ENCODE measurements at regions not wholly inside any gene's neighbourhood (a gene's known extent, or its start where the extent isn't known, plus 50 kb on each side); places are given as distances from the start of the nearest gene placed in this dataset.

DNA sequence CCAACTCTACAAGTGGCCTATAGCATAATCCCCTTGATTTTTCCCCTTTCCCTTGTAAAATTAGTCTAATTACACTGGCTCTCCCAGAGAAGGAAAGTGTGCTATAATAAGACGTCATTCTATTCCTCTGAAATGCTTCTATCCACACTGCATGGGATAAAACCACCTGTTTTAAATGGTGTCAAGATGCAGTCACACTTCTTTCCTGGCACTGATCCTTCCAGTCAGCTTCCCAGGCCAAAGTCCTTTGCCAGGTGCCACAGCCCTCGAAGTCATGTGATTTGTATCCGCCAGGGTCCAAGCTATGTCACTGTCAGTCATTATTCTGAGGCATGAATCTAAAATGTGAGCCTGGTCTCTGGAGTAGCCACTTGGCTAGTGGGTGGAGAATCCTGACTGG is 169.0 kb upstream of the KIAA1217 start:
- no peak for DNase-seq

DNA sequence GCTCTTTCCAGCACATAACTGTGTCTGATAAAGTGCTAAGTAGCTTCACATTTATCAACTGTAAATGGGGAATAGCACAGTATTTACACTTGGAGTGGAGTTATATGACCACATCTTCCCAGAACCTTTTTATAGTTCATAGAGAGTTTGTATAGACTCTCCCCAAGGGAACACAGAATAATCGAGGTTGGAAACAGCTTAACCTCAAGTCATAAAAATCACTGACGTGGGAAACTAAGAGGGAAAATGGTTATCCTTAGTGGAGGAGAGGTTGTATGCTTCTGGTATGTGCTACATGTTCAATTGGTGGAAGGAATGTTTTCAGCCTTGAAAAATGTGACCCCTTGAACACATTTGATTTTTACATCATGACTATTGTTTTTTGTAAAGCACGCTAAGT is 167.9 kb upstream of the KIAA1217 start:
- DNase-seq: no peak

DNA sequence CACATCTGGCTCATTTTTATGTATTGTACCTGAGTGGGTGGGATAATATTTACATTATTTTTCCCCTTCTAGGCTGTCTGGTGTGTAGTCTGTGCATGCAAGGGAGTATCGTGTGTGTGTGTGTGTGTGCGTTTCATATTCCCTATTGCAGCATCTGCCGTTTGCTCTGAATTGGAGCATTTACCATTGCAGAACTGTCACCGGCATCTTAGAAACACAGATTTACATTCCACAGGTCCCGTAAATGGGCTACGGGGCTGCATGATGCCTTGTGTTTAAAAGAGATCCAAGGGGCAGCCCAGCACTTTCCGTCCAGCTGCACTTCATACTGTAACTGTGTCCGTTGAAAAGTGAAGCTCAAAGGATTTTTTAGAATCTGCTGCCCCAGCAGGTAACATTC is 167.1 kb upstream of the KIAA1217 start:
- DNase-seq: no peak

DNA sequence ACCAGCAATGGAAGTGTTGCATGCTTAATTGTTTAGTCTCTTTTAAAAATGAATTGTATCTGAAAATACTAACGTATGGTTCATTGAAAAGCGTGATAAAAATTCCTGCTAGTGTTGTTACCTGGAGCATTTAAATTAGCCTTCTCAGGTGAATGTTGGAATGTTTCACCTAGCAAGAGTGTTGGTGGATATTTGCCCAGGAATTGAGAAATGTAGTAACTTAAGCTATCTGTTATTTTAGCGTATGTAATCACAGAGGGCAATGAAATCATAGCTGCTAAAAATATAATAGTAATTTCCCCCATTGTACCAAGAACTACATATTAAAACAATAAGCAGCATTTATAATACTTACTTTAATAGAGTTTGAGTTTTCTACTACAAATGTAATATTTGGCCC is 166.1 kb upstream of the KIAA1217 start:
- no peak for DNase-seq

DNA sequence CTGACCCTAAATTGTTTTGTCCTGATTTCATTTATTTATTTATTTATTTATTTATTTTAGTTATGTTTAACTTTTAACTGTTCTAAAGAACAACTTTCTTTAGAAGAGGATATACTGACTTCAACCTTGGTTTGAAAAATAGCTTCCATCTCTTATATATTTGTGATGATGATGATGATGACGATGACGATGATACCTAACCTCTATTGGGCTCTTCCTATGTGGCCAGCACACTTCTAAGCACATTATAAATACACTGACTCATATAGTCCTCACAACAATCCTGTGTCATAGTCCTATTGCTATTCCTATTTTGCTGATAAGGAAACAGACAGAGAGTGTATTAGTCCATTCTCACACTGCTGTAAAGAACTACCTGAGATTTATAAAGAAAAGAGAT is 162.9 kb upstream of the KIAA1217 start:
- no peak for DNase-seq

DNA sequence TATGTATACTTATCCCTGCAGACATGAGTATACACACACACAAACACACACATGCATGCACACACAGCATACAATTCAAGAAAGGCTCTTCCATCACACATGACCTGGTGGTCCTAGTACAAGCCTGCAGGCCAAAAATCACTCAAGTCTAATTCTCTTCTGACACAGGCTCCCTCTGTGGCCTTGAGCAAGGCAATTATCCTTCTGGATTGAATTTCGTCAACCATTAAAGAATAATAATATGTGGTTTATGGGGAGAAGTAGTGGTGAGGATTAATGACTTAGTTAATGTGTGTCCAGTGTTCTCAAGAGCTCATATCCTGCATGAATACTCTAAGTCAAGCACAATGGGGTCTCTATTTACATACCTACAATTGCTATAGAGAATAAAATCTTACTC is 161.8 kb upstream of the KIAA1217 start:
- DNase-seq: no peak

DNA sequence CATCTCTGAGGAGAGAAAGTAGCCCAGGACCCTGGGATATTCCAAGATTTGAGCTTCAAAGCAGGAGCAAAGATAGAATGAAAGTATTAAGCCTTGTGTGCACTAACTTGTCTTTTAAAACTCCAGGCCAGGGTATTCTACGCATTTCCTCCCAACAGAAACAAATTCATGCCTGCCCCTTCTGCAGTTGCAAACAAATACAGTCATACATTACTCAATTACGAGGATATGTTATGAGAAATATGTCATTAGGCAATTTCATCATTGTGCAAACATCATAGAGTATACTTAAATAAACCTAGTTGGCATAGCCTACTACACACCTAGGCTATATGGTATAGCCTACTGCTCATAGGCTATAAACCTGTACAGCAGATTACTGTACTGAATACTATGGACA is 154.5 kb upstream of the KIAA1217 start:
- no peak for DNase-seq

DNA sequence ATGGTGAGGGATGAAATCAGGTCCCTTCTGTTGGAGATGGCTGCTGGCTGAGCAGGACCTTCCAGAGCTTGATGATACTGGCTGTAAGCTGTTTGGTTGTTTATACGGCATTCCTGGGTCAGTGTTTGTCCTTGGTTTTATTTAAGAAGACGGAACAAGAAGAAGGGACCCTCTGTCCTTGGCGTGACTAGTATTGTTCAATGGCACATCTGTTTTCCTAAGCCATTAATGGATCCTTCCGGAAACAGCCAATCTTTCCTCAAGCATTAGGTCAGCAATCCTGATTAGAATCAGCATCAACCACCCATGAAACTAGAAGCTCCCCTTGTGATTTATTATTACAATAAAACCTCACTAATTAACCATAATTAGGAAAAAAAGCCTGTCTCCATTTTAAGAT is 128.7 kb upstream of the KIAA1217 start:
- DNase-seq: no peak

DNA sequence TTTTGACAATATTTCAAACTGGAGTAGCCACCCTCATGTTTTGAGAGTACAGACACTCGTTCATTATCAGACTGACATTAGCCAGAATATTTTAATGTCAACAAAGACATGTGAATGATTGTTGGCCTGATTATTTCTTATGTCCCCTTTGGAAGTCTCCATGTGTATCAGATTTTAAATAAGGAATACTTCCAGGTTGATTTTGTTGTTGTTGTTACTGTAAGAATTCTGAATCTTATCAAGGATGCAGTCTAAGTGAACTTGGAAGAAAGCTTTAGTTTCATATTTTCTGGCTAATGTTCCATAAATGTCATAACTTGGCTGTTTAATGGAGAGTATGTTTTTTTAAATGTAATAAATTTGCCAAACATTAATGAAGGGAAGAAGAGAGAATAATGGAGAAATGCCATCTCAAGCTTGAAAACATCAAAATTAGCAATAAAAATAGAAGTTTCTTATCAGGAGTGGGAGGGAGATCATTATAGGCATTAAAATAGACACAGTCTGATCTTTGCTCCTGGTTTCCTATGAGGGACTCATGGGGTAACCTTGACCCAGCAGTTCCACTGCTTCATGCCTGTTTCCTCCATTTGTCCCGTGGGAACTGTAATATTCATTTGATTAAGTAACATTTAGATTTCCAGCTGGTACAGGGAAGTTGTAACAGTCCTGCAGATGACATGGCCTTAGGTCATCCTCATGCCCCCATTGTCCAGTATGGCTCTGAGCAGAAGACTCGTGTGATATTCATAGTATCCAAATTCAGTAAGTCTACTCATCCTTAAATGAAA is 122.4 kb upstream of the KIAA1217 start:
- DNase-seq: no peak

DNA sequence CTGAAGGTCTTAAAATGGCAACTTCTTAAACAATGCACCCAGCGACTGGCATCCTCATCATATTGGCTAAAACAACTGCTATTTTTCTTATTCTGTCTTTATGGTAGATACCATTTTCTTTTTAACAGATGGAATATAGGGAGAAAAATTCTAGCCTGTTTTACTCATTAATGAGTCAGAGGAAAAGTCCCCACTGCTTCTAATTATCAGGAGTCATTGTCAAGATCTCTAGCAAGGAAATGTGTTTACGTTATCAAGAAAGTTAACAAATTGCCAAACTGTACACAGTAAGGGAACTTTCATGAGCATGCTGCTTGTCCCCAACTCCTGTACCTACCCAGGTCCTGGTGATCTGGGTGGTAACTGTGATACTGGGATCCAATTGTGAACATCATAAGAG is 117.7 kb upstream of the KIAA1217 start:
- DNase-seq: no peak

DNA sequence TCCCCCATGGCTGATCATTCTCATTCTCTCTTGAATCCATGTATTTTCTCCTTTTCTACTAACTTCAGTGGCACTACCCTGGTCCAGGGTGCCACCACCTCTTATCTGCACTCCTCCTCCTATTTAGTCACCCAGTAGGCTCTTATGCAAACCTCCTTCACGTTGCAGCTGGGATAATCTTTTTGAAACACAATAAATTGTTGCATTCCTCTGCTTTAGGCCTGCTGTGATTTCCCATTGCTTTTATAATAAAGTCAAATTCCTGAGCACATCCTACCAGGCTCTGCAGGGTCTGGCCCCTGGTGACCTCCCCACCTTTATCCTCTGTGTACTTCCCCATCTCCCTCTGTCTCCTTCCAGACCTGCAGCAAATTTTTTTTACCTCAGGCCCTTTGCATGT is 112.7 kb upstream of the KIAA1217 start:
- DNase-seq: no peak

DNA sequence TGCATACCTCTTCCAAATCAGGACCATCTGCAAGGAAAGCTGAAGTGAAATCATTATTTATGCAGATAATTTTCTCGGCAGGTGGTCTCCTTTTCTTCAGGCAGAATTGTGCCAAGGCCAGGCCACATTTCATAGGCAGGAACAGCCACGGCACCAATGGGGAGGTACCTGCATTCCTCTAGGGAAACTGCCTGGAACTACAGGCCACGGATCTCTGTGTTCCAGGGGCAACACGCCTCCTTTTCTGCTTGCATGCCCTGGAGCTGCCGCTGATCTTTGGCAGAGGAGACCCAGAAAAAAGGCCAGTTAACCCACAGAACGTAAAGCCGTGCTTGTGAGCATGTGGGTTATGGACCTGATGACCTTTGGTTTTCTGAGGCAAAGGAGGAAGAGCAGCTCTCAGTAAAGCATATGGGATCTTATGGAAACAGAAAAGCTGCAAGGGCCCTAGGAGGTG is 111.2 kb upstream of the KIAA1217 start:
- DNase-seq: no peak

DNA sequence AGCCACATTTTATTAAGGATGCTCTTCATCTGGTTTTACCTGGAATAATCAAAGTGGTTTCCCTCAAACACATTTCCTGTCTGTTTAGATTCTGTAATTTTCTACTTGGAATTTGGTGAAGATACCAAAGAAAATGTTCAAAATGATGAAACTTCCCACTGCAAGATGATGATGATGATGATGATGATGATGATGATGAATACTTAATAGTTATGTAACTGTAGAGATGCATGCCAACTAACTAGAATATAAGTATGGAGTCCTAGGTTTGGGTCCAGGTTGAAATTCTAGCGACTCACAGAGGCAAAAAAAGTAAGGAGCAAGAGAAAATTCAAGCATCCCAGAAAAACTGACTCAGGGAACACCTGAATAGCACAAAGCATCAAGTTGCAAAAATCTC is 104.0 kb upstream of the KIAA1217 start:
- no peak for DNase-seq

DNA sequence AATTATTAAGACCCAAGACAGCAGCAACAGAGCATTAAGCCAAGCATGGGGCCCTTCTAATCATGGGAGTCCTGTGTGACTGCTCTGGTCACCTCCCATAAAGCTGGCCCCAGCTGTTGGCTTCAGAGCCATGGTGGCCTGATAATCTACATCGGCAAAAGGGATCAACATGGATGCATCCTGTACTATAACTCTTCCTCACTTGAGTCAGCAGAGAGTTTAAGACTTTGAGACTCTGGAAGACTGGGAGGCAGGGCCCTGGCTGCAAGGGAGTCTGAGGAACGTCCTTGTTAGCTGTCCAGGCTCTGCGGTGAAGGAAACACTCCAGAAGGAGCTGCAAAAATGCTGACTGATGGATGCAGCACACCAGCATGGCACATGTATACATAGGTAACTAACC is 95.0 kb upstream of the KIAA1217 start:
- no peak for DNase-seq

DNA sequence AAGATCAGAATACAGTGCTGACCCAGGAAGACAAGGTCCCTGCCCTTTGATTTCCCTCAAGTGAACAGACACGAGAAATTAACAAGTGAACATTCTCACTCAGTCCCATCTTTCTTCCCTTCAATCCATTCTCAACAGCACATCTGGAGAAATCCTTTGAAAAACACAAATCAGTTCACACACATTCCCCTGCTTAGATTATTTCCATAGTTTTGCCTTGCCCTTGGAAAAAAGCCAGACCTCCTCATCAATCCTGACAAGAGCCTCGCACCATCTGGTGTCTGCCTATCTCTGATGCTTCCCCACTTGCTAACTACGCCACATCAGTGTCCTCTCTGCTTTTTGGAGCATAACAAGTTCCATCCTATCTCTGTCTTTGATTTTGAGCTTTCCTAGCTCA is 94.4 kb upstream of the KIAA1217 start:
- no peak for DNase-seq

DNA sequence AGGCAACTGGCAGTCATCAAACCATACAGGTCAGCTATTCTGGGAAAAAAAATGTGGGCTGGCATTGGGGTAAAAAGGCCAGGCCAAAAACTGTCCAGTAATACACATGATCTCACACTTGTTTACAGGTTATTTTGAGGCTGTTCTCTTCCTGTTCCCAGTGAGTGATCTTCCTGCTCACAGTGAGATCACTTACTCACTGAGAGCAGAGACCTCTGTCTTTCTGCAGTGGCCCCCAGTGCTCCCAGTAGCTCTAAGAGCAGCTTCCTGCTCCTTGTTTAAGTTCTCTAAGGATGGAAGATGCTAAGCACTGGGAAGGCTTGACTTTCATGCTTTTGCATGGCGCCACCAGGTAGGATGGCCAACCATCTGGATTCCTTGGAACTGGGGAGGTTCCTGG is 93.5 kb upstream of the KIAA1217 start:
- DNase-seq: no peak

DNA sequence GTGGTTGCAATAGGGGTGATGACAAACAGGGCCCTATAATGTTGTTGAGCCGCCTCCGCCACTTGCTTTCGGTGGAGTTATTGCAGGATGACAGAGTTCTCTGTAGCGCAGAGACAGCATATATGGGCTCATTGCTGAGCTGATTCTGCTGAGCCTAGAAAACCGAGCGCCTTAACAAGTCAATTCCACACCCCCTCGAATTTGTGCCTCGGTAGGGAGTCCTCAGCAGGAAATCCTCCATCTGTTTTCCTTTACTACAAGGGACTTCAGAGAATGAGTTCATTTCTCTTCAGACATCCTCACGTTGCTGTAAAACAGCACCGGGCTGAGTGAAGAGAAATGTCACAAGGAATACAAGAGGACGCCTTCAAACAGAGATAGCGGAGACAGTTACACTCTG is 90.7 kb upstream of the KIAA1217 start:
- no peak for DNase-seq

DNA sequence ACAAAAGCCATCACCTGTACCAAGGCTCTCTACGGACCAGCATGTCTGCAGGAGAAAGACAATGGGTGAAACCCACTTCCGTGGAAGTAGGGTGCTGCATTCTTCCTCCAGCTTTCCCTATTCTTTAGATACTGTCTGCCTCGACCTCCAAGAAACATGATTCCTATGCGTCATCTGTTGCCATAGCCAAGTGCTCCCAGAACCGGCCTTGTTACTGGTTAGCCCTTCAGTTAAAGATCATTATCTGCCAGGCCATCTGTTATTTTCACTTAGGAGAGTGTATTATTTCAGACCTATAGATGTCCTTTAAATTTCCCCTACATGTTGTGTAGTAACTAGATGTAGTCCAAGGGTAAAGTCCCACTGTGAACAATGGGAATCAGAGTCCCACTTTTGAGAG is 89.0 kb upstream of the KIAA1217 start:
- no peak for DNase-seq

DNA sequence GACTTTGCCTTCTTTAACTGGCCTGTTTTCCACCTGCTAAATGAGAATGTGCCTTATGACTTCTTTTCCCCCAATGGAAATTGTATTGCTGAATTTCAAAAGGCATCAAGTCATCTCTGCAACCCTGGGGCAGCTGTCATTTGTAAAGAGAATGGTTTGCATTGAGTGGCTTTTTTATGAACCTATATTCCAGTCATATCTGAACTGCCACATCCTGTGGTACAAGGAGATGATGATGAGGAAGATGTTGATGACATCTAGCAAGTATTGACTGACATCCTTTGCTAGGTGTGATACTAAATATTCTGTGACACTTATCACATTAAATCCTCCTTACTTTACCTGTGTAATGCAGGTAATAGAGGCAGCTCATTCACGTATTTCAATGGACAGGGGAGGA is 88.3 kb upstream of the KIAA1217 start:
- DNase-seq: no peak

DNA sequence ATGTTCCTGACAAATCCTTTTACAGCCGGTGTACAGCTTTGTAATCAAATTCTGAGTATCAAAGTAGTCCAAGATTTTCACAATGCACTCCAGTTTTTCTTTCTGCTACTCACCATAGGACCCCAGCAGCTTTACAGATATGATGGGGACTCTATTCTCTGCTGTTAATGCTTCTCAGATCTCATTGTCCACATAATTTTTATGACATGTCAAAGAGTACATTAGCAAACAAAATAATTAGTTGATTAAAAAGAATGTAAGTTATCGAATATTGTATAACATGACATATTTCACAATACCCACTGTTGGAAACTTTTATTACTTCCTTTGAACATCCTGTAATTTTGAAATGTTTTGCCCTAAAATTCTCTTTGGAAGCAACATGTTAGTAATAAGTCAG is 81.4 kb upstream of the KIAA1217 start:
- DNase-seq: no peak

DNA sequence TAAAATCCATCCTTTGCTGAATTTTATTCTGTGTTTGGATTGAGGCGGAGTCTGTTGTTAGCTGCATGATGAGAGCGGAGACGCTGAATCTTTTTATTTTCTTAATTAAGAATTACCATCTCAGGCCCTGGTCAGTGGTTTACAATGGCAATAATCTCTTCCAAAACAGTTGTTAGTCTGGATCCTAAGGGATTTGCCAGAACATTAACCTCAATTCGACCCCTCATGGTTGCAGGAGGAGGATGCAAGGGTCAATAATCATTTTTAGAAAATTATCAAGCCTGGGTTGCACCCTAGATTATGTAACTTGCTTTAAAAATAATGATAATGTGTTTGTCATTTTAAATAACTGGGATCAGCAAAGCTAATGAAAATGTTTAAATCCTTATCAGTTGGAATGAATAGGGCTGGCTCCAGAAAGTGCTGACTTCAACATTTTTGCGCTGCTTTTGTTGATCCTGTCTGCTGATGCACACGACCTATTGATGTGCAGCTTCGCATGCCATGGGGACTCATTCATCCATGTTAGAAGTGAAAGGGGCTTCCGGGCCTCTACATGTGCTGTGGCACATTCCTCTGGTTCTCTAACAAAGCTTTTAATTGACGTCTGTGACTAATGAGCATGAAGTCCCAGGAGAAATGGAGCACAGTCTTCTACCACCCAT is 80.7 kb upstream of the KIAA1217 start:
- no peak for DNase-seq

DNA sequence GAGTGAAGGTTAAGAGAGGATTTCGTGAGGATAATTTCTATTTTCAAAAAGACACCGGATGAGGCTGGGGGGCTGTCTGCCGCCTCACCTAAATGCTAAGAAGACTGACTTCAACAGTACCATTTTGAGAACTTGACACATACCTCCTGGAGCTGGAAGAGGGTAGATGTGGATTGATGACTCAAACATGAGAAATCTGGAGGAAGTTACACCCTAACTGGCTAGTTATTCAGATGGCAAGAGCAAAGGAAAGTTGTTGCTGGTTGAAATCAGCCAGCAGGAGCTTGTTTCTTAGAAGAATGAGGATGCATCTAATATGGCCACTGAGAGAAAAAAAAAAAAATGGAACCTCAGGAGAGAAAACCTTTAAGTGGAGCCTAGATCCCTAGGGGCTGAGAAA is 76.2 kb upstream of the KIAA1217 start:
- no peak for DNase-seq

DNA sequence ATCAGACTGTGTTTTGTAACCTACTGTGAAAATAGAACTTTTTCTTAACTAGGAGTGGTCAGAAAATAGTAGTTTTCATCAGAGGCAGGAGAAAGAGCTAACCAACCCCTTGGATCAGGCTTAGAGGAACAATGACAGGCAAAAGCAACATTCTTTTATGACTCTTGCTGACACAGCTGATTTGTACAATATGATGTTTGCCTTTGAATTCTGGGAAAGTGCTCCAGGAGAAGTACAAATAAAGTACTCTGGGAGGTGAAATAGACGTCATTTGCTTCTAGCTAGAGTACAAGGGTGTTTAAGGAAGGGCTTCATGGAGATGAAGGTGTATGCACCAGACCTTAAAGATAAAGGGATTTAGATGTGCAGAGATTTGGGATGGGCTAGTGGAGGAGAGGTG is 75.1 kb upstream of the KIAA1217 start:
- DNase-seq: no peak

DNA sequence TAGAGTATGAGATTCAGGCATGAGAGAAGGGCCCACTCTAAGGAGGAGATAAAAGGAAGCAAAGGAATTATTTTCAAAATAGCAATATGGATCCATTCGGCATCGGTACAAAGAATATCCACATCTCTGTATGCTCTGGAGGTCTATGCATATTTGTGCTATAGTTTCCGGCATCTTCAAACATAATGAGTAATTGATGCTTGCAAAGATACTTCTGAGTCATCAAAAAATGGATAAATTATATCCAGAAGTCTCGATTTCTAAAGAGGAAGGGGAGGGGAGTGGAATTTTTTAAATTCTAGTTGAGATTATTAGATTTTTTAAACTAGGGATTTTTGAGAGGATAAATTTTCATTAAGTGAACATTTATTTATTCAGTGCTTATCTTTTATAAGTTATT is 72.9 kb upstream of the KIAA1217 start:
- DNase-seq: no peak

DNA sequence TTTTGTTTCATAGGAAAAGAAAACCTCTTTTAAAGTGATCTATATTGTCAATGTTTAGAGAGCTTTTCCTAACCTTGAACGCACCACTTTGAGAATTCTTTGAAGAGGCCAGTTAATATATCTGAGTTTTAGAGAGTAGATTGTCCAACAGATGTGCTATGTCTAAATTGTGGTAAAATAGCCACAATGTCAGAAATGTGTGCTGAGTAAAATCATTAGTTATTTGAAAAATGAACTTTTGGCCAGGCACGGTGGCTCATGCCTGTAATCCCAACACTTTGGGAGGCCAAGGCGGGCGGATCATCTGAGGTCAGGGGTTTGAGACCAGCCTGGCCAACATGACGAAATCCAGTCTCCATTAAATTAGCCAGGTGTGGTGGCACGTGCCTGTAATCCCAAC is 61.6 kb upstream of the KIAA1217 start:
- no peak for DNase-seq
